Endothelial cell of umbilical vein (primary cell): ENCODE measurements at regions not wholly inside any gene's neighbourhood (a gene's known extent, or its start where the extent isn't known, plus 50 kb on each side); places are given as distances from the start of the nearest gene placed in this dataset.

Experiments
- BruUV-seq: library from RNA; stranded (reverse); fragments of 400-500 nt; replicated peaks from 2 replicates; lab custom pipeline; 2021; lab: Mats Ljungman, UMichigan
- CTCF ChIA-PET: fragments of 300-600, 350-600 bp; sonication (Branson Sonifier 250); formaldehyde crosslinking; loops from one replicate; lab custom pipeline; 2021; ENCODE audit warnings: antibody characterized with exemption, inconsistent platforms; lab: Charles Lee
- POLR2A ChIA-PET: fragments of 300-600, 350-600 bp; sonication (Branson Sonifier 250); formaldehyde crosslinking; loops from one replicate; lab custom pipeline; 2021; ENCODE audit warnings: antibody characterized with exemption, inconsistent platforms; lab: Charles Lee
- DNase-seq: peaks from one replicate; pipeline ENCODE4 v3.0.0-alpha.2; 2011; ENCODE audit warnings: low read depth, low spot score
- FAIRE-seq: peaks from 2 replicates; lab custom pipeline; 2011; peaks lifted over from hg19 to GRCh38; lab: Jason Lieb, UNC
- H2AFZ ChIP-seq: 2 replicates; pipeline ENCODE4 v1.6.0; 2012; ENCODE audit warnings: low read depth, low read length, control low read depth, inconsistent platforms
- H3K27ac ChIP-seq: 2 replicates; pipeline ENCODE4 v1.5.1; 2011; ENCODE audit warnings: low read depth, mild to moderate bottlenecking, control low read depth, low read length, moderate library complexity; ENCODE audit not compliant: insufficient read depth
- H3K27me3 ChIP-seq, 2 experiments: 2 replicates each; pipeline versions ENCODE4 v1.6.0 to v1.6.1; 2011; ENCODE audit warnings: low read length in 2 of 2, mixed read lengths in 1 of 2; ENCODE audit not compliant: control insufficient read depth in 2 of 2, insufficient read depth in 2 of 2
- H3K36me3 ChIP-seq, 2 experiments: 2 replicates in 1 of 2; 3 replicates in 1 of 2; pipeline ENCODE4 v1.5.1; 2011; ENCODE audit warnings: low read length in 2 of 2, mild to moderate bottlenecking in 1 of 2, moderate library complexity in 1 of 2; ENCODE audit not compliant: control insufficient read depth in 2 of 2, insufficient read depth in 2 of 2; ENCODE audit errors: extremely low read depth in 1 of 2
- H3K4me1 ChIP-seq: 3 replicates; pipeline ENCODE4 v1.5.1; 2011; ENCODE audit warnings: mild to moderate bottlenecking, low read length; ENCODE audit not compliant: control insufficient read depth, insufficient read depth; ENCODE audit errors: extremely low read depth
- H3K4me2 ChIP-seq: 2 replicates; pipeline ENCODE4 v1.6.1; 2011; ENCODE audit warnings: low read length, control low read depth, mixed read lengths; ENCODE audit not compliant: insufficient read depth
- H3K4me3 ChIP-seq, 3 experiments: fragments of 200-600 bp in 1 of 3; sonication (generic), shearing (Covaris generic) in 1 of 3; replicated peaks in 1 of 3; 2 replicates each; pipeline ENCODE4 v1.5.1; 2011 to 2016; ENCODE audit warnings: control low read depth in 3 of 3, low read length in 3 of 3, mild to moderate bottlenecking in 2 of 3, inconsistent platforms in 1 of 3, low read depth in 1 of 3, moderate library complexity in 1 of 3; ENCODE audit not compliant: insufficient read depth in 1 of 3
- H3K79me2 ChIP-seq: 2 replicates; pipeline ENCODE4 v1.6.0; 2012; ENCODE audit warnings: low read length, inconsistent platforms; ENCODE audit not compliant: control insufficient read depth, insufficient read depth
- H3K9ac ChIP-seq: replicated peaks from 2 replicates; pipeline ENCODE3; 2011; ENCODE audit warnings: low read length, control low read depth; ENCODE audit not compliant: insufficient read depth; ENCODE audit errors: extremely low read depth
- H3K9me1 ChIP-seq: replicated peaks from 3 replicates; pipeline ENCODE4 v1.6.0; 2011; ENCODE audit warnings: mild to moderate bottlenecking, low read length; ENCODE audit not compliant: control insufficient read depth, insufficient read depth; ENCODE audit errors: extremely low read depth
- H3K9me3 ChIP-seq: replicated peaks from 2 replicates; pipeline ENCODE4 v1.5.1; 2012; ENCODE audit warnings: low read length, inconsistent platforms; ENCODE audit not compliant: control insufficient read depth, insufficient read depth
- H4K20me1 ChIP-seq: replicated peaks from 2 replicates; pipeline ENCODE3; 2011; ENCODE audit warnings: mild to moderate bottlenecking, low read length; ENCODE audit not compliant: control insufficient read depth, insufficient read depth; ENCODE audit errors: extremely low read depth
- CTCF ChIP-seq, 2 donors: IDR thresholded peaks; 1 replicate in 1 of 2; 2 replicates in 1 of 2; pipeline ENCODE4 v1.5.1; 2011; ENCODE audit warnings: low read length in 2 of 2, mild to moderate bottlenecking in 2 of 2, moderate library complexity in 2 of 2, control low read depth in 1 of 2, inconsistent platforms in 1 of 2, low read depth in 1 of 2; ENCODE audit not compliant: insufficient read depth in 1 of 2; ENCODE audit errors: extremely low read depth in 1 of 2
- EZH2 ChIP-seq: IDR thresholded peaks from 2 replicates; pipeline ENCODE4 v1.6.1; 2012; ENCODE audit warnings: borderline replicate concordance, low read depth, mild to moderate bottlenecking, moderate library complexity, low read length, inconsistent platforms; ENCODE audit not compliant: severe bottlenecking
- FOS ChIP-seq: IDR thresholded peaks from 2 replicates; pipeline ENCODE4 v1.6.1; 2011; ENCODE audit warnings: mild to moderate bottlenecking, low read length, moderate library complexity, borderline replicate concordance; ENCODE audit not compliant: insufficient read depth
- GATA2 ChIP-seq: IDR thresholded peaks from 2 replicates; pipeline ENCODE4 v1.7.0; 2011; ENCODE audit warnings: low read depth, mild to moderate bottlenecking, moderate library complexity, mixed read lengths, low read length; ENCODE audit not compliant: insufficient read length, insufficient read depth
- JUN ChIP-seq: IDR thresholded peaks from 2 replicates; pipeline ENCODE4 v1.6.1; 2011; ENCODE audit warnings: borderline replicate concordance, low read depth; ENCODE audit not compliant: insufficient read length, insufficient read depth
- MAX ChIP-seq: IDR thresholded peaks from 2 replicates; pipeline ENCODE4 v1.6.1; 2011; ENCODE audit not compliant: insufficient read depth, insufficient read length
- MYC ChIP-seq: IDR thresholded peaks from one replicate; pipeline ENCODE4 v1.6.1; 2011; ENCODE audit warnings: mild to moderate bottlenecking, low read depth, low read length
- POLR2A ChIP-seq: IDR thresholded peaks from 2 replicates; pipeline ENCODE4 v1.6.1; 2012; ENCODE audit warnings: low read depth, mild to moderate bottlenecking, control low read depth, low read length
- POLR2AphosphoS5 ChIP-seq: IDR thresholded peaks from 2 replicates; pipeline ENCODE4 v1.6.1; 2012; ENCODE audit warnings: low read depth, mild to moderate bottlenecking, control low read depth, low read length, moderate library complexity; ENCODE audit not compliant: insufficient read depth
- dilution Hi-C: fragments of 300-500 bp; cut with MboI; formaldehyde crosslinking; loops from one replicate; pipeline ENCODE4 v1.15.0; 2019; ENCODE audit warnings: low sequenced_read_pairs; ENCODE audit not compliant: extremely low pct_ligation_motif_present
- intact Hi-C: fragments of 100-400 bp; cut with micrococcal nuclease; formaldehyde crosslinking; loops from one replicate; pipeline ENCODE4 v1.10.0; 2022

- Histone ChIP-seq H3K4me1 (no peaks in the 10 kb centered on the region), H4K20me1 (no peaks in the 10 kb centered on the region), H3K27me3 (no peaks in the 10 kb centered on the region), H3K9me1 (no peaks in the 10 kb centered on the region), H3K79me2 (no peaks in the 10 kb centered on the region), H3K36me3 (no peaks in the 10 kb centered on the region), H2AFZ (no peak overlapping the region), H3K9me3 (no peaks in the 10 kb centered on the region), H3K27ac (no peak overlapping the region), H3K4me2 (no peak overlapping the region), H3K9ac (no peak overlapping the region), H3K4me3 (no peak overlapping the region)
- no peak for TF ChIP-seq EZH2
- no peak for TF ChIP-seq POLR2A
- no peak for TF ChIP-seq GATA2
- TF ChIP-seq MYC, result no peak
- no peak for TF ChIP-seq POLR2AphosphoS5
- no peak for TF ChIP-seq FOS
- no peak for TF ChIP-seq MAX
- TF ChIP-seq CTCF (IDR thresholded peaks at IDR 0.05; ENCODE audit: extremely low read depth in 1 of 2, insufficient read depth in 1 of 2, low read depth in 1 of 2, low read length in 2 of 2), result no peak
- no peak for TF ChIP-seq JUN
- ChIA-PET POLR2A (no interaction called here), CTCF (interaction anchor here (1.4 kb wide), 1 partner anchor 13 kb away, joined by 4 read pairs; no protein-coding TSS in a partner anchor)
- intact Hi-C loops, result no loop called here
- no peak for FAIRE-seq
- dilution Hi-C loops, result no loop called here
- DNase-seq, result no peak
- no TSS peak for BruUV-seq
Measured at GRCh38 chr6:139904568-139904967, 530.1 kb upstream of the CITED2 start.
